ENCODE measurements at regions not wholly inside any gene's neighbourhood (a gene's known extent, or its start where the extent isn't known, plus 50 kb on each side); places are given as distances from the start of the nearest gene placed in this dataset.

DNA sequence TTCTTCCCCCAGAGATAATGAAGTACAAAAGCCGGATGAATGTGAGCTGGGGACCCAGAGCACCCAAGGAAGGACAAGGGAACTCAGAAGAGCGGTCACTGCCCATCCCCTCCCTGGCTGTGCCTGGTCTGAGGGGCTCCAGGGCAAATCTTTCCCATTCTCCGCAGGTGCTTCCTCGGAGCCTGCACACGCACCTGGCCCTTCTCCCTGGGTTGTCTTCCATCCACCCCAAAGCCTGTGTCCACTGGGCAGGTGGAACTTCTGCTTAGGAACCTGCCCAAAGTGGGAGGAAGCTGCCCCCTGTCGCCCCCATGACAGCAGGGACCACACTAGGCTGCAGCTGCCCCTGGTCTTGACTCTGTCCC, 121.0 kb upstream of the FGF3 start:
- peaks cover 10% of the 10 kb centered on the region for H3K4me1 Mint-ChIP-seq (ENCODE audit: unreplicated experiment)
- H3K27ac Mint-ChIP-seq = no peak overlapping the region
- peaks cover 6% of the 10 kb centered on the region for H3K9me3 Mint-ChIP-seq
- no peak for DNase-seq (ENCODE audit: extremely low spot score, unreplicated experiment)
- peaks cover 6% of the 10 kb centered on the region for H3K27me3 Mint-ChIP-seq
- H3K36me3 Mint-ChIP-seq = no peaks in the 10 kb centered on the region
- TF ChIP-seq, protein P1, sequence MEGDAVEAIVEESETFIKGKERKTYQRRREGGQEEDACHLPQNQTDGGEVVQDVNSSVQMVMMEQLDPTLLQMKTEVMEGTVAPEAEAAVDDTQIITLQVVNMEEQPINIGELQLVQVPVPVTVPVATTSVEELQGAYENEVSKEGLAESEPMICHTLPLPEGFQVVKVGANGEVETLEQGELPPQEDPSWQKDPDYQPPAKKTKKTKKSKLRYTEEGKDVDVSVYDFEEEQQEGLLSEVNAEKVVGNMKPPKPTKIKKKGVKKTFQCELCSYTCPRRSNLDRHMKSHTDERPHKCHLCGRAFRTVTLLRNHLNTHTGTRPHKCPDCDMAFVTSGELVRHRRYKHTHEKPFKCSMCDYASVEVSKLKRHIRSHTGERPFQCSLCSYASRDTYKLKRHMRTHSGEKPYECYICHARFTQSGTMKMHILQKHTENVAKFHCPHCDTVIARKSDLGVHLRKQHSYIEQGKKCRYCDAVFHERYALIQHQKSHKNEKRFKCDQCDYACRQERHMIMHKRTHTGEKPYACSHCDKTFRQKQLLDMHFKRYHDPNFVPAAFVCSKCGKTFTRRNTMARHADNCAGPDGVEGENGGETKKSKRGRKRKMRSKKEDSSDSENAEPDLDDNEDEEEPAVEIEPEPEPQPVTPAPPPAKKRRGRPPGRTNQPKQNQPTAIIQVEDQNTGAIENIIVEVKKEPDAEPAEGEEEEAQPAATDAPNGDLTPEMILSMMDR (conservative IDR thresholded peaks at IDR 0.05) = no peak
- no peak overlapping the region for H3K4me3 Mint-ChIP-seq

GRCh38 chr11:69941546-69942332, 122.5 kb upstream of the FGF3 start:
- H3K4me3 Mint-ChIP-seq = no peak overlapping the region
- DNase-seq (ENCODE audit: extremely low spot score, unreplicated experiment) = no peak
- no peaks in the 10 kb centered on the region for H3K36me3 Mint-ChIP-seq
- no peak overlapping the region for H3K27ac Mint-ChIP-seq
- peaks cover 10% of the 10 kb centered on the region for H3K4me1 Mint-ChIP-seq (ENCODE audit: unreplicated experiment)
- peaks cover 6% of the 10 kb centered on the region for H3K27me3 Mint-ChIP-seq
- TF ChIP-seq, protein P1 (conservative IDR thresholded peaks at IDR 0.05) = no peak
- H3K9me3 Mint-ChIP-seq = no peaks in the 10 kb centered on the region

- H3K4me1 Mint-ChIP-seq (ENCODE audit: unreplicated experiment) = peaks cover 10% of the 10 kb centered on the region
- H3K9me3 Mint-ChIP-seq = no peaks in the 10 kb centered on the region
- H3K36me3 Mint-ChIP-seq = no peaks in the 10 kb centered on the region
- TF ChIP-seq, protein P1 (conservative IDR thresholded peaks at IDR 0.05) = no peak
- no peak overlapping the region for H3K4me3 Mint-ChIP-seq
- peaks cover 6% of the 10 kb centered on the region for H3K27me3 Mint-ChIP-seq
- no peak for DNase-seq (ENCODE audit: extremely low spot score, unreplicated experiment)
- no peak overlapping the region for H3K27ac Mint-ChIP-seq
Observed at GRCh38 chr11:69942333-69942820, 123.2 kb upstream of the FGF3 start.

DNA sequence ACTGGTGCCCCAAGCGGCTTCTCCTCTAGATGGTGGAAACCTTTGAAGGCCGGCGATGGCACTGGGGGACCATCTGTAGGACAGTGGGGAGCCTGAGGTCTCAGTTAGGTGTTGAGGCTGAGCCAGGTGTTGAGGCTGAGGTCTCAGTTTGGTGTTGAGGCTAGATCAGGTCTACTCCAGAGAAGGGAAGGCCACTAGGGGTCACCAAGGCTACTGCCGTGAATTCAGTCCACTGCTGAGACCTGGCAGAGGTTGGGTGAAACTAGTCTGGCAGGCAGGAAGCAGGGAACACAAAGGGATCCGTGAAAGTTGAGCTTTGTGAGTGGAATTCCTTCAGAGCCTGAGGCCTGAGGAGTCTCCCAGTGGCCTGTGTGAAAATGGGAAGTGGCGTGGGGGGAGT, 123.8 kb upstream of the FGF3 start:
- DNase-seq (ENCODE audit: extremely low spot score, unreplicated experiment) = no peak
- TF ChIP-seq, protein P1 (conservative IDR thresholded peaks at IDR 0.05) = peak; percentile 21
- Mint-ChIP-seq H3K9me3 (no peaks in the 10 kb centered on the region), H3K27me3 (peaks cover 6% of the 10 kb centered on the region), H3K27ac (no peak overlapping the region), H3K4me1 (ENCODE audit: unreplicated experiment) (peaks cover 13% of the 10 kb centered on the region), H3K36me3 (no peaks in the 10 kb centered on the region), H3K4me3 (no peak overlapping the region)

DNA sequence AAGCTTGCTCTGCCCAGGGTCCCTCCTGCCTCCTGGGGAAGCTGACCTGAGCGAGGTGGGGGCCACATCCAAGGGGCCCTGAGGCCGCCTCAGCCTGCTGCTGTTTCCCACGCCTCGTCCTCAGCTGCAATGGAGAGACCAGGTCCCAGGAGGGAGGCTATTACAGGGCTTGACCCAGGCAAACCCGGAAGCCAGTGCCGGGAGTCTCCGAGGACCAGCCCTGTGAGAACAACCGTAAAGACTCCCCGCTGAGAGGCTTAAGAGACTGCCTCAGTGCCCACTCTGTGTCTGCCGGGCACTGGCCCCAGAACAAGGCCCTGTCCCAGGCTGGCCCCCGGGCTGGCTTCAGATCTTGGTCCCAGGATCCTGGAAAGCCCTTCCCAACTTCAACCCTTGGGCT, 124.3 kb upstream of the FGF3 start:
- TF ChIP-seq, protein P1 (conservative IDR thresholded peaks at IDR 0.05) = no peak
- Mint-ChIP-seq H3K27ac (no peak overlapping the region), H3K4me1 (ENCODE audit: unreplicated experiment) (peaks cover 14% of the 10 kb centered on the region), H3K9me3 (no peaks in the 10 kb centered on the region), H3K27me3 (peaks cover 6% of the 10 kb centered on the region), H3K4me3 (no peak overlapping the region), H3K36me3 (no peaks in the 10 kb centered on the region)
- no peak for DNase-seq (ENCODE audit: extremely low spot score, unreplicated experiment)
